ENCODE measurements at regions not wholly inside any gene's neighbourhood (a gene's known extent, or its start where the extent isn't known, plus 50 kb on each side); places are given as distances from the start of the nearest gene placed in this dataset.

DNA sequence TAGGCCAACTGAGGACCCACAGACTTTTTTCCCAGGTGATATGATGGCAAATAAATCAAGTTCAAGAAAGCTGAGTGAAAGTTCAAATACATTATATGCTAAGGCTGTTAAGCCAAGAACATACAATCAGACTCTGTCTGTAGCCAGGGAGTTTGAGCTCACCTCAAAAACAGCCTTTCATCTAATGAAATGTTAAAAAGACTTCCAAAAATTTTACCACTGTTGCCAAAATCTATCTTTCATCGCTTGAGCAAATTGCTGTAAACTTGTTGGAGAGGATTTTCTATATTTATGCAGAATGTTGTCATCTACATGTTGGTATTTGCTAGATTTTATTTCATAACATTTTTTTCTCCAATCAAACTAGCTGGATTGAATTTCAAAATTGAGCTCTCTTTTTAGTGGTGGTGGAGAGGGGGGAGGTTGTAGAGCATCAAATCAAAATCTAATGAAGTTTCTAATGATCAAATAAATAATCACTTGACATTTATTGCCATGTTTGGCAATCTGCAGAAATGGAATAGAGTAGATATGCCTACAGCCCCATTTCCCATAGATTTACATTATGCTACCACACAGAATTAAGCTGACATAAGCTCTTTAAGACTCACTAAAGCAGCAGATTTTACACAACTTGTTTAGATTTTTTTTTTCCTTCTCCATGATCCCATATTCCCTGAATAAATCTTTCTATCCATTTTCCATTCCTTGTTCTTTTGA lies 828.9 kb upstream of the ZNF608 start:
- DNase-seq: no peak

DNA sequence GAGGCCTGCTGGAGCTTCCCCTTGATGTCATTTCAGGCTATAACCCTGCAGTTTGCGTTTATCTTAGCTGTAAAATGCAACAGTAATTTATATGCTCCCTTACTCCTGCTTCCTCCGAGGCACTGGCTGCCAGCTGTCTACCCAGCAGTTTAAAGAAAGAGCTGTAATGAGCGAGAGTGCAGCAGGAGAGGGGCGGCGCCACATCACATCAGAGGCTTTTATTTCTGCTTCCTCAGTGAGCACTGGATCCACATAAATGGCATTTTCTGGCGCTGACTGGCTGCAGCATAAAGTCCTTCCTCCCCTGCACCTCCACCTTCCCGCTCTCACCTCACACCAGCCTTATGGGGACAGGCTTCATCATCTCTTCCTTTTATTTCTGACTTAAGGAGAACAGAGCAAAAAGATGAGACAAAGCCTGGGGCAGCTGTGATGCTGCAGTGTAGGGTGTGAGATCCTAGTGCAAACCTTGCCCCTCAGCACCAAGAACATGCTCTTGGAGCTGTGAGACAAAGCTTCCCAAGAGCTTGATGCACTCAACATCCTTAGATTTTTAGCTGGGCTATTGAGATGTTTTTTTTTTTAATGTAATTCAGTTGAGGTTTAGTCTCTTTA lies 829.6 kb upstream of the ZNF608 start:
- peak; percentile 32 for DNase-seq

DNA sequence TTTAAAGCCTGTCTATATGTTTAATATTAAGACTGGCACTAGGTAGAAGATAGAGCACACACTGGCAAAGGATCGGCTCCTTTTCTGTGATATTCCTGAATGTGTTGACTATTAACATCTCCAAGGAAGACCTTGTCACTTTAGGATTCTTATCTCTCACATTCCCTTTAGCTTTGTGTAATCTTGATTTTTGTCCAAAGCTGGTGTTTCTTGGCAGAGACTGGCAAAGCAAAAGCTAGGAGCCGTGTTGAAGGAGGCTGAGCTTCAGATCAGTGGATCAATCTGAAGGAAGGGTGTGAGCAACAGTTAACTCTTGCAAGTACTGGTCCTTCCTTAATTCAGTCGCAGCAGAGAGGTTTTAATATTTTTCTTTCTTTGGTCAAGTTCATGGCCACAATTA lies 830.4 kb upstream of the ZNF608 start:
- no peak for DNase-seq

DNA sequence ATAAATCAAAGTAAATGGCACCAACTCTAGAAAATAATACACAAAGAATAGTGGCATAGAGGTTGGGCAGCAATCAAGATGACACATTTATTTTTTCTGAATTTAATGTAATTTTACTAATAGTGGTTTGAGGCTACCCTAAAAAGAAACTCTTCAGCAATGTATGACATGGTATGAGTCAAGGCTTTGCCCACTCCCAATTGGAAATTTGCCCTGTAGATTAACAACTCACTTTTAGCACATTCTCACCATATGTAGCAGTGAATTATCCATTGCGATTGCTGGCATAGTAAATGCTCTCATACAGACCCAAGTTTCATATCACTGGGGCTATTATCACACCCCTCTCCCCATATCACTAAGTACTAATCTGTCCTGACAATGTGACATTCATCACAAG lies 832.1 kb upstream of the ZNF608 start:
- DNase-seq: no peak

DNA sequence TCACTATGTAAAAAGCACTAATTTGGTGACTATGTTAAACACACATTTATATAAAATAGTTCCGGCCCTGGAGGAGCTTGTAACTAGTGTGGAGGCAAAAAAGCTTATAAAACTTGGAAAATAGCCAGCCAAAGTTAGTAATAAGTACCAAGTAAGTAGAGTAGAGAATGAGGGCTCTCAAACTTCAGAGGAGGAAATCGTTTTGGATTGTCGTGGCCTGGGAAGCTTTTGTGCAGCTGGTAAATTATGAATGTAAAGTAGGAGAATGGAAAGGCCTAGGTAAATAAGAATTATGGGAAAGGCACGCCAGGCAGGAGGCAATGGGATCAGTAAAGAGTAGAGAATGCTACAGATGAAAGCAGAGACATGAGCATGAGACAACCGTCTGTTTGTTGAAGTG lies 832.7 kb upstream of the ZNF608 start:
- no peak for DNase-seq

DNA sequence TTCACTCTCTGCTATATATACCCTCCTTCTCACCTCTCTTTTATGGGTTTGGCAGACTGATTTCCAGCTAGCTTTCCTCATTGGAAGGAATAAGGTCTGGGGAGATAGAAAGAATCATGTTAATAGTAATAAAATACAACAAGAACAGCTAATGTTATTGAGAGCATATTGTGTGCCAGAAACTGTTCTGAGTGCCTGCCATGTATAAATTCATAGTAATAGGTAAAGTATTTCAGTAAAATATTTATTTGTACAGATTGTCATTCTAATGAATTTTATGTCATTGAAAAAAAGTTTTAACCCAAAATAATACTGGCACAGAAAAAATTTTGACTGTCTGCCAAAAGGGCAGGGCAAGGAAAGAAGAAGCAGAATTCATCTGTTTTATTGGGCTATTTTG lies 834.9 kb upstream of the ZNF608 start:
- no peak for DNase-seq

DNA sequence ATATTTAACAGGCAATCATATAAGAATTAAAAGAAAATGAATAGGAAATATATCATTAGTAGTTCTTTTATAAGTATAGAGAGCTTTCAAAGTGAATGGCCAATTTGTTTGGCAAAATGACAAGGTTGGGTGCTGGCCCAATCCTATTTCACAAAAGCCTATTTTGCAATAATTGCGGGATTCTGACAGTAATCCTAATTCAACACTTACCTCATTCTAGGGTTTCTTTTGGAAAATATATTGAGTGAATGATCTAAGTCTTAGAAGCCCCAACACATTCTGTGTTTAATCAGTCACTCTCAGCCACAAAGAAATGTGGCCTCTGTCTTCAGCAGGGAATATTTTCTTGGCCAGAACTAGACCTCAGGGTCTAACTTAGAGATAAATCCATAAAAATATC lies 835.9 kb upstream of the ZNF608 start:
- no peak for DNase-seq

DNA sequence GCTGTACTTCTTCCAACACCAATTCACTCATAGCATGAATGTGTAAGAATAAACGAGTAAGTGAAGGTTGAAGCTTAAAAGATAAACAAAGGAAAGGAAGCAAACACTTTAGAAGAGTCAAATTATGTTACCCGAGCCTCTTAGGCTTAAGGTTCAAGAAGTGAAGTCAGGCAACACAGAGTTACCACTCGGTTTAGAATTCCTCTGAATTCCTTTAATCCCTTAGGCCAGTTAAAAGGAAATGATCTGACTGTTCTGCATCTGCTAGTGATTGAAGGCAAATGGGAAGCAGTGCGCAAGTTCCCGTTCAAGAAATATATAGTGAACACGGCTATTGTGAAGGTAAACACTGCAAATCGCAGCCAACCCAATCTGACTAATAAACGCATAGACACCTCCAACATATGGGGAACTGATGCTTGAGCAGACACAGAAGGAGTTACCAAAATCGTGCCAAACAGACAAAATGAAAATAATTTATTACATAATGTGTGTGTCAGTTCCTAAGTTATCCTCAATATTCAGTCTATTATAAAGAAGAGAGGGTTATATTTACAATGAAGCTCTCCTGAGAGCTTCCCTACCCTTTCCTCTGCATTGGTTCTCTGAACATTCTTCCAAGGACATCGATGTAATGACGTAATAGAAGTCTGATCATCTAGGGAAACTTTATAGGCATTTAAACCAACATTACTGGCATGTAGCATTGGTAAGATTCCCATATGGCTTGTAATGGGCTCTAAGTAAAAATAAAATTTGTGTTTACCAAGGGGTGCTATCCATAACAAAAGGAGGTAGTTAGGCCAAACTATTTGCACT lies 837.1 kb upstream of the ZNF608 start:
- no peak for DNase-seq

DNA sequence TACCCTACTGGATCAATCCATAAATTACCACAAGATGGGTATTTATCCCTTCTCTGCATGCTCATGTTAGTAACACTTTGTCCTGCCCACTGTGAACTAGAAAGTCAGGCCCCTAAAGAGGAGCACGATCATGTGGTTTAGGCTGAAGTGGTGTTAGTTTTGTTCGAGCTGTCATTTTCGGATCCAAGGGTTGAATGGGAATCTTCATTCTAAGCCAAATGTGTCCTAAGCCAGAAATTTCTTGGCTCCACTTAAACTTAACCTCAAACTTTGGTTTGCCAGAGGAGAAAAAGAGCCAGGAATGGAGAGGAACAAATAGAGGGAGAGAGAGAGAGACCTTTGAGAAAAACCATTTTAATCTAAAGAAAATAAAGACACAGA lies 837.7 kb upstream of the ZNF608 start:
- no peak for DNase-seq

DNA sequence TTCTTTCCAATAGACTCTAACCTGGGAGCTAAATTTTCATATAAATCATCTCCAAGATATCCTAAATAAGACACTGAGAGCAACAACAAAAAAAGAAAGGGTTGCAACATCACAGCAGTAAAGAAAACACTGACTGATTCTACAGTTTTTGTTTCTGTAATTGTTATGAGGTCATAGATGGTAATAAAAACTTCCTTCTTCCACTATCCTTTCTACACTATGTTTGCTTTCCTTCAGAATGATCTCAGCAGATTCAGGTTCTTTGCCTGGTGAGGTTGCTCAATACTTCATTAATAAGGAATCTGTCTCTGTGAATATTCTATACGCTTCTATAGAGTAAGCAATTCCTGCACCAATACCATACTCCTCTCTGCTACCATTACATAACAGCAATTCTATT lies 835.6 kb upstream of the GRAMD2B start:
- DNase-seq: no peak

DNA sequence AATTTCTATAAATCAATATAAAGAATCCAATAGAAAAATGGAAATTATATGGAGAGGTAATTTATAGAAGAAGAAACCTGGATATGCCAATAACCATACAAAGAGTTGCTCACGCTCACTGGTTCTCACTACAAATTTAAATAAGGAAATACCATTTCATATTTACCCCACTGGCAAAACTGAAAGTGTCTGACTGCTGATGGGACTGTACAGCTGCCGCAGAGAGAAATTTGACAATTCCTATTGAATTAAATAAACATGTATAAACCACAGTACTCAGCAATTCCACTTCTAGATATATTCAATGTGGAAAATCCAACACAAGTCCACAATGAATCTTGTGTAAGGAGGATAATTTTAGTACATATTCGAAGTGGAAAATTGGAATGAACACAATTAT lies 830.4 kb upstream of the GRAMD2B start:
- no peak for DNase-seq

DNA sequence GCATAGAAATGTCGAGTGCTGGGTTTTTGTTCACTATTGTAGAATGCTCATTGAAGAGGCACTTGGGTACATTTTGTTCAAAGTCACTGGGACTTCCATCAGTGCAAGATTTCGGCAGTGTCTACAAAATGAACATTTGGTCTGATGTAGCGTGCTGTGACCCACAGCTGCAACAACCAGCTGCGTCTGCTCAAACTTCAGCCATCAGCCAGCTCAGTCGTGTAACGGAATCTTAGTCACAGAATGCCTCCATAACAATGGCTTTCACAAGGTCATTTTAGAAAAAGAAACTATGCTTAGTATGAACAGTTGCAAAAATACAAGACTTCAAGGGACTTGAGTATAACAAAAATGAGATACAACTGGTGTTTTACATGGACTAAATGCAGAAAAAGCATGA lies 828.1 kb upstream of the GRAMD2B start:
- no peak for DNase-seq

DNA sequence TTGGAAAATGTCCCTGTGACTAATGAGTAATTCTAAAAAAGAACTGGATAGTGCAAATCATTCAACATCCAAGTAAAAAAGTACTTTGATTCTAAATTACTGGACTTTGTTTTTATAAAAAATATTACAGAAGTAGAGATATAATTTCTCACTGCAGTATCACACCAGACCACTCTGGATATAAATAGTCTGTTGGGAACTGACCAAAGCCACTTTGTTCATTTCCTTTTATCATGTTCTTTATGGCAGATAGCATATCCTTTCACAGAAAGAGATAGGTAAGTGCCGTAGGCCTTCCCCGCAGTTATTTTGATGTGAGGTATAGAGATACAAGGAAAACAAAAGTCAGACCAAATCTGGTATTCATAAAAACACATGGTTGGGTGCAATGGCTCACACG lies 827.4 kb upstream of the GRAMD2B start:
- no peak for DNase-seq

DNA sequence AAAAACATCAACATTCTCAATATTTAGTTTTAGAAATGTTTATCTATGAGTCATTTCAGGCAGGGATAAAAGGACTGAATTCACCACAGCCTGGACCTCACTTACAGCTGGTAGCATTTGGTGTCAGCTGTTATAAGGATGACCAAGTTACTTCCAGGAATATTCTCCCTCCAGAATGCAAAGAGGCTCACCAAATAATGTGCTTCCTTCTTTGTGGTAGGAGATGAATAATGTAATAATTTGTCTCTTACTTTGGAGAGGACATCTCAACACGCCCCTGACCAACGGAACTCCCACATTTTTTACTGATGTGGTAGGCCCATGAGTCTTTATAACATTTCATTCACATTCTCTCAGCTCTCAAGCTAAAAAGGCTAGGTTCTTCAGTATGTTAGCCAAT lies 825.9 kb upstream of the GRAMD2B start:
- DNase-seq: no peak

DNA sequence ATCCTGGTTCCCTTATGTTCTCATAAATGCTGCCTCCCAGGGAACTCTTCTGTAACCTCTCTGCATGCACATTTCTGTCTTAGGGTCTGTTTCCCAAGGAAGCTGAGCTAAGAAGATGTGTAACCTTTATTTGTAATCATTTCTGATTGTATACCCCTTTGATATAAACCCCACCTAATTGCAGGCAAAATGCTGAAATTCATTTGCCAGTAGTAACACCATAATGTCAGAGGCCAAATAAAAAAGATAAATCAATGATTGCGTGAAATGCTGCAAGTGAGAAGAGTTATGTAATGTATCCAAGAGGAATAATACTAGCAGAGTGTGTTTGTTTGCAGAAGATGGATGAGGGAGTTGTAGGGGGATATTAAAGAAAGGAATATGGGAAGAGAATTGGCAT lies 822.6 kb upstream of the GRAMD2B start:
- no peak for DNase-seq

DNA sequence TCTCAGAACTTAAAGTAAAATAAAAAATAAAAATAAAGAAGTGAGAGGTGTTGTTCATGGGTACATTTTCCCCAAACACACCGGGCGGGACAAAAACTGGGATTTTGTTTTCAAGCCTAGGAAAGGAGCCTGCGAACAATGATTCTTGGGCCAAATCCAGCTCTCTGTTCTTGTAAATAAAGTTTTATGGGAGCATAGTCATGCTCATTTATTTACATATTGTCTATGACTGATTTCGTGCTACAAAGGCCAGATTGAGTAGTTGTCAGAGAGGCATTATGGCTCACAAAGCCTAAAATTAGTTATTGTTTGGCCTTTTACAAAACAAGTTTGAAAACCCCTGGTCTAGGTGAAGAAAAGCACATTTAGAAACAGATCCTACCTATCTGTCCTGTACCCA lies 821.0 kb upstream of the GRAMD2B start:
- no peak for DNase-seq

DNA sequence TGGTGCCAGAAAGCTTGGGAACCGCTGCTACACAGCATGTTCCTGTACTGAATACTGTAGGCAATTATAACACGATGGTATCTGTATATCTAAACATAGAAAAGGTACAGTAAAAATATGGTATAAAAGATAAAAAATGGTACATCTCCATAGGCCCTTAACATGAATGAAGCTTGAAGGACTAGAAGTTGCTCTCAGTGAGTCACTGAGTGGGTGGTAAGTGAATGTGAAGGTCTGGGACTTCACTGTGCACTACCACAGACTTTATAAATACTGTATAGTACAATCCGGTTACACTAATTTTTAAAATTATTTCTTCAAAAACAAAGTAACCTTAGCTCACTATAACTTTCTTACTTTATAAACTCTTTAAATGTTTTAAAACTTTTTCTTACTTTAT lies 819.9 kb upstream of the GRAMD2B start:
- DNase-seq: no peak

DNA sequence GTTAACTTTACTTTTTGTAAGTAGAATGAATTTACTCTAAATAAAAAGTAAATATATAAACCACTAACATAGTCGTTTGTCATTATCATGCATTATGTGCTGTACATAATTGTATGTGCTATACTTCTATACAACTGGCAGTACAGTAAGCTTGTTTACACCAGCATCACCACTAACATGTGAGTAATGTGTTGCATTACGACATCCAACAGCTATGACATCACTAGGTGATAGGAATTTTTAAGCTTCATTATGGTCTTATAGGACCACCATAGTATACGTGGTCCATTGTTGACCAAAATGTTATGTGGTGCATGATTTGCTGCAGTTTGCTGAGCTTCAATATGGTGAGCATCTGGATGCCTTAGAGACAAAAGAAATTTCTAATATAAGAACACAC lies 819.1 kb upstream of the GRAMD2B start:
- no peak for DNase-seq

DNA sequence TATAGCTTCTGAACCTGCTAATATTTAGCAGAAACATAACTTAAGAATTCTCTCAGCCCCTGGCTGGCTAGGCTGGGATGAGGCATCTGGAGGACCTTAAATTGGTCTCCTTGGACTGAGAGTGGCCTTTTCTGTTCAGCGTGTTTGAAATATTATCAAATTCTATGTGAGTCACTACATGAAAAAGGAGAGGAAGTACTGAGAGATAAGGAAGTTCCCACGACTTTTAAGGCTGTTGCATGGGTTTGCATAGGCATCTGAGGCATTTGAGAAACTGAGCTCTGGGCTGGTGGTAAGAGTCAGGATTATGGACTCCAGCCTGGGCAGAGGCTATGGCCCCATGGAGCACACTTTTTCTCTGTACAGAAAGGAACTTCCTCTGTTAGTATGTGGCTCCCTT lies 816.2 kb upstream of the GRAMD2B start:
- no peak for DNase-seq

DNA sequence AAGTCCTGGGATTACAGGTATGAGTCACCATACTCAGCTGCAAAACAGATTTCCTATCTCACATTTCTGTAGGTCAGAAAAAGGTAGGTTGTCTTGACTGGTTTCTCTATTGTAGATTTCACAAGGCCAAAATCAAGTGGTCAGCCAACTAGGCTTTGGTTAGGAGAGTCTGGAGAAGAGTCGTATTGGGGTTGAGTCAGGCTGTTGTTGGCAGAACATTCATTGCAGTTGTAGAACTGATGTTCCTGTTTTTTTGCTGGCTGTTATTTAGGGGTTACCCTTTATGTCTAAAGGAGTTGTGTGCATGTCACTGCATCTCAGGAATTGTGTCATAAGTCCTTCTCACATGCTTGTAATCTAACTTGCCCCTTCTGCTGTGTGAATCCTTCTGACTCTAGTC lies 814.2 kb upstream of the GRAMD2B start:
- no peak for DNase-seq

DNA sequence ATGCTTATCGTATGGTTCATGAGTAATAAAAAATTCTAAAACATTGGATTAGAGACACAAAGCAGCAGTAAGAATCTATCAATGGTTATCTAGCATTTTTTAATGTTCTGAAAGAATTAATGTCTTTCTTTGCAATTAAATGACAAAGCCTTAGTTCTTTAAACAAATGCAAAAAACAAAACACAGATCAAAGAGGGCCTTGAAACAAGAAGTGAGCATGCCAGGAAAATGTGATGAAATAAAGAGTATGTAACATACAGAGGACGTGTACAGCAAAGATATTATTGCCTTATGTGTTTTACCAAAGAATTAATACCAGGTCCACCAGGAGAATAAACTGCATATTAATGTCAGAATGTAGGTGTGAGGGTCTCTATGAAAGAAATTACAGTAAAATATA lies 812.3 kb upstream of the GRAMD2B start:
- no peak for DNase-seq

DNA sequence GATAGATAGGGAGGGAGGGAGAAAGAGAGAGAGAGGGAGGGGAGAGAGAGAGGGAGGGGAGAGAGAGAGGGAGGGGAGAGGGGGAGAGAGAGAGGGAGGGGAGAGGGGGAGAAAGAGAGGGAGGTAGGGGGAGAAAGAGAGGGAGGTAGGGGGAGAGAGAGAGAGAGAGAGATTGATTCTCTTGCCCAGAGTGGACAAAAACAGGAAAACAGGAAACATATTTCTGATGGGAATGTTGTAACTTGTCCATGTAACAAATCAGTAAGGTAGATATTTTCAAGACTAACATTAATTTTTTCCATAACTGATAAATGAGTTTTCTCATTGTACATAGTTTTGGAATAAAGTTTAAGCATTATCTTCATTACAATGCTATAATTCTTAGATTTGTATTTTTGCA lies 811.7 kb upstream of the GRAMD2B start:
- no peak for DNase-seq

DNA sequence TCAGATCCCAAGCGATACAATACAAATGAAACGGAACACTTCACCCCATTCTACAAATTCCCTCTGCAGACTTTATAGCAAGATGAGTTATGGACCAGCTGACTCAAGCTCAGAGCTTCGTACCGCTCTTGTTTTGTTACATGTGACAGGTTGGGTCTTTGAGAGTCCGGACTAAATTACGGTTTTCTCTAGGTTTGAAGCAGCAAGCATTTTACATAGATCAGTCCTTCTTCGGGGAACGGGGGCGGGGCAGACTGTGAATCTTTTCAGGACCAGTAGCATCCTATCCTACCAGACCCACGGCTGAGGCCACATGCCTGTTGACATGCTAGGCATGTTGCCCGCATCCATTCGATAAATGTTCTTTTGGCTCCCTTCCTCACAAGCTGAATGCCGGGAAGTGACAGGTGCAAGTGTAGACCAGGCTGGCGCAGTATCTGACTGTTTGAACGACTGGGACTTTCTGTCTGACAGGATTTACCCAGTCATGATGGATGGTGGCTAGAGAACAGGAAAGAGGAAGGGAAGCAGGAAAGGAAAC lies 811.0 kb upstream of the GRAMD2B start:
- DNase-seq: no peak

DNA sequence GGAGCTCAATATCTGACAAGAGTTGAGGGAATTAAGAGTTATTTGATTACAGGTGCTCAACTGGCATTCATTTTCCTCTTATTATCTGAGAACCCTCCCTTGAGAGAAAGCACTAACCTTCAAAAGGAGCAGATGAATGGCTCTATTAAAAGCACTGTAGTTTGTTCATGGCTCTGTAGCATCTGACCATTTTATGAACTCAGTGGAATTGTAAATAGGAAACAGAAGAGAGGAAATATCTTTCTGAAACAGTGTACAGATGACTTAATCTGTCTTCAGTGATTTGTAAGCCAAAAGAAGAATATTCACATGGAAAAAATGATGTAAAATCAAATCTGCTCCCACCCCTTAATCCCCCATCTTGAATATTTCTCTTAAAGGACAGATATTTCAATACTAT lies 810.4 kb upstream of the GRAMD2B start:
- DNase-seq: no peak

All from right kidney (tissue), 1 donor.